ENCODE measurements at regions not wholly inside any gene's neighbourhood (a gene's known extent, or its start where the extent isn't known, plus 50 kb on each side); places are given as distances from the start of the nearest gene placed in this dataset.

DNA sequence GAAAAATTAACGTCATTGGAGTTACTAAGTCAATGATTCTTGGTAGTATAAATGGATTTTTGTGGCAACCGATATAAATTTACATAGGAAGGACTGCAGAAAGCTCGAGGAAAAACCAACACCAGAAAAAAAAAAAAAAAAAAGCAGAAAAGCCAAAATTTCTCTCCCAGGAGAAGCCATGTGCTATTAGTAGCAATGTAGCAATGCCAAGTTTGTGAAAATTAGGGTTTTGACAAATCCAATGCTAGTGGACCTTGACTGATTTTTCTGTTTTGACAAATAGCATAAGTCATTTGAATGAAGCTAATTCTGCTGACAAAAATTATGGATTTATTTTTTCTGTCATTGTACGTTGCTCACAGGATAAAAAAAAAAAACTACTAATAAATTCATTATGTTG, 1561.9 kb downstream of the MRPL39 start:
- DNase-seq, result no peak

DNA sequence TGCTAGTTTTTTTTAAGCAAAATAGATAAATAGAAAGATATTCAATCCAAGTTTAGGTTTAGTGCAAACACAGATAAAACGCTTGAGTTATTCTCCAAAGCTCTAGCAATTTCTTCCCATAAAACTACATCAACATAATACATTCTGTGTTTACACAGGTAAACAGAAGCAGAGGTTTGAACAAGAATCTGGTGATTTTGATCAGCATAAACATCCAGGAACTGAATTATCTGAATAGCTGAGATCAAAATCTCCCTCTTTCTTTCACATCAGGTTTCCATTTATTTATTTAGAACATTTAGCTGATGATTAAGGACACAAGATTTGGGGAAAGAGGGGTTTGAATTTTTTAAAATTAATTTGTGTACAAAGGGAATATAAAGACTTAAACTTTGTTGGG, 1564.6 kb downstream of the MRPL39 start:
- DNase-seq, result no peak

DNA sequence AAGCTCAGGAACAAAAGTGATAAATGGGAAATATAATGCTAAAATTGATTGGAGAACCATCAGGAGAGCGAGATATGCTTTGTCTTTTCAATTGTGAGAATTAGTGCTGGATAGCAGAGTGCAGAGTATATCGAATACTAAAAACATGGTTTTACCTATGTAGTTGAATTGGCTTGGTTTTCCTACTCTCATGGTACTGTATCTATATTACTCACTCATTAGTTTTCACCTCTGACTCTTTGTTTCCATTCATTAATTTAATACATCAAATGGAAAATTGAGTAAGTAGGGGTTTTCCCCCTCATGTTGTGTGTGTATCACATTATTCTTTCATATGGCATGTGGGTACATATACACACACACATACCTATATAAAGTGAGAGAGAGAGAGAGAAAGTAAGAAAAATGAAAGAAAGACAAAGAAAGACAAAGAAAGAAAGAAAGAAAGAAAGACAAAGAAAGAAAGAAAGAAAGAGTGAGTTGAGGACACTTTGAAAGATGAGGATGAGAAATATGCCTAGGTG, 1574.5 kb downstream of the MRPL39 start:
- no peak for DNase-seq

DNA sequence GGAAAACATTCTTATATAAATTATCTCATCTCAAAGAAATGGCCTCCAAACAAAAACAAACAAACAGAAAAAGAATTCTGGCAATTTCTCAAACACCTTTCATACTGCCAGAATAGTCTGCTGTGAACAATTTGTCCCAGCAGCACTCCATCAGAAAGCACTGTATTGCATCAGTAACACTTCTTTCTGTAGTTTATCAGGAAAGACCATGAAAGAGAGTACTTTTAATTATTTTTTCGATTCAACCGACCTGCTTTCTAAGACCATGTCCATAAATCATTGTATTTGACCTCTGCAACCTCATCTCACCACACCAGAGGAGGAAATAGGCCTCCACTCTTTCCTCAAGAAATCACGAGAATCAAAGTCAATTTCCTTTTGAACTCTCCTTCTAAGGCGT, 1579.9 kb downstream of the MRPL39 start:
- no peak for DNase-seq

DNA sequence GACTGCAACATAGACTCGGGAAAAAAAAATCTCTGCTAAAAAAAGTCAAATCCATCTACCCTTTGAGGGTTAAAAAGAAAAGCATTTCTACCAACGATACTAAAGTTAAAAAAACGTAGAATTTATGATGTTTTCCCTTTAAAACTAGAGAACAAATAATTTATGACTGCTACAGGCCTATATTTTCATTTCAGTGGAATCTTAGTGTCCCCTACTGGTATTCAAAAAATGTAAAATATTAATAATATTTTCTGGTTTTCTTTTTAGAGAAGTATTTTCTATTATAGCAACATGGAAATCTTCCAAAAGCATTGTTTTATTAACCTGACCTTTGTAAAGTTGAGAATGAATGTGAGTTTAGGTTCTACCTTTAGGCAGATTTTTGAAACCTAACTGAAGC, 1582.2 kb downstream of the MRPL39 start:
- peak; percentile 55 for DNase-seq

DNA sequence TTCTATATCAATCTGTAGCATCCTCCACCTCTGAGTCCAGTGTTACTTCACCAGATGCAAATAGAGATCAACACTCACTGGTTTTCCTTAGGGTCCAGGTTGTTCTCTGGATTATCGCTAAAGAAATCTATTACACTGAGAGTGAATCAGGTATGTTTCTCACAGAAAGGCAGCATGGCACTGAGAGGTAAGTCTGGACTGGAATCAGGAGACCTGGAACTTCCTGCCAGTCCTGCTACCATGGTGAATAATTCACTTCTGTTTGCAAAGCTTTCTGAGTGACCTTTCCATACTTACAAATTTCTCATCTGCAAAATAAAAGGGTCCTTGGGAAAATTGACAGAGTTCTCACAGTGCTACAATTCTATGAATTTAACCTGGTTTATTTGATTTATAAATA, 1583.3 kb downstream of the MRPL39 start:
- DNase-seq, result peak; percentile 84

DNA sequence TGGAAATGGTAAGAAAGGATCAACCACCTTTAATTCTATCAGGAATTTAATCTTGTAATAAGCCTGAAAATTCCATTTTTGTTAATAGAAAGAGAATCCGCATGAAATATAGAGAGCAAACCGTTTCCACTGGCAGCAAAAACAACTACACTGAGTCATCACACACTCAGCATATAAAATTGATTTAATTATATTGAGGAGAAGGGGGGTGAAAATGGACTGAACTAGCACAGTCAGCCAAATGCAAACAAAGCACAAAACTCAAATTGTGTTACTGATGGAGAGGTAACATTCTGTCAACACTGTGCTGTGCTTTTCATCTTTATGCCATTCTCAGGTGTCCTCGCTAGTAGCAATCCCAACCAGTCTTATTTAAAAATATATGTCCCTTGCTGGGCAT, 1583.9 kb downstream of the MRPL39 start:
- peak; percentile 81 for DNase-seq

DNA sequence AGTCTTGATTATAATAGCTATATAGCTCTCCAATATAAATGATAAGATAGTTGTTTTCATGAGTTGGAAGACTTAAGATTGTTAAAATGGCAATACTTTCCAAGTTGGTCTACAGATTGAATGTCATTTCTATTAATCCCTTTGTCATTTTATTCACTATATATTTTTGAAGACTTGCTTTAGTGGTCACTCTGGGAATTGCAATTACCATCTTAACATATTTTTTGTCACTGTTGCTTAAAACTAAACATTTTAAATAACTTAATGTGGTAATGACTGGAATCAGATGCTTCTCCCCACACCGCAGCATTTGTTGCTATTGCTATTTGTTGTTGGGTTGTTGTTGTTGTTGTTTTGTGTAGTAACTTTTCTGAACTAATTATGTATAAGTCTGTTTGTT, 1592.9 kb downstream of the MRPL39 start:
- no peak for DNase-seq

DNA sequence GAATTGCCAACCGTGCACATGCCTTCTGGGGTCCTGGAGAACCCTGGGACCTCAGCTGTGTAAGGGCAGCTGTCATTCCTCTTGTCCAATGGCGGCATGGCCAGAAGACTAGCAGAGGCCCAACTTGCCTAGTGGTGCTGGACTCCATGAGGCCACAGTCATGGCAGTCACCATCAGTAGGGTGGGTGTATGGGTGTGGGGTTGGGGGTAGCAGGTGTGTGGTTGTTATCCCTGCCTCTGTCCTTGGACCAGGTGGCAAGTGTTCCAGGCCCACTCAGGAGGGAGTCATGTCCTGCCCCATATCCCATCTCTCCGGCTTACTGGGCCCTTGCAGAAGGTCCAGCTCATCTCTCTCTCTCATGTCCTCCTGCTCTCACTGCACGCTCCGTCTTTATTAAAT, 1596.2 kb downstream of the MRPL39 start:
- no peak for DNase-seq

DNA sequence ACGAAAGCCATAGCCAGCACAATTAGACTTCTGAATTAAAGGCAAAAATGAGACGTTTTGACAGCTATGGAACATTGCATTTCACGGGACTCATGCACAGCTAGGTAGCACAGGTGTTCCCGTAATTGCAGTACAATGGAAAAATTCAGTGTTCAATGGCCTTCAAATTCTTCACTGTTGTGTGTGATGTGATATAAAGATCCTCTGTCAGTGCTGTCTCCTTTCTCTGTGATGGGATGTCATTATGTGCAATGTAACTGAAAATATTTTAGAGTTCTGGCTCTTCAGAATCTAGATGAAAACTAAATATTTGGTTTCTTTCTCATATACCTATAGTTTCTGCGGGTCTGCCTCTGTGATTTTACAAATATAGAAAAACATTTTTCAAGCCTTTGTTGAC, 1599.7 kb downstream of the MRPL39 start:
- DNase-seq, result no peak

DNA sequence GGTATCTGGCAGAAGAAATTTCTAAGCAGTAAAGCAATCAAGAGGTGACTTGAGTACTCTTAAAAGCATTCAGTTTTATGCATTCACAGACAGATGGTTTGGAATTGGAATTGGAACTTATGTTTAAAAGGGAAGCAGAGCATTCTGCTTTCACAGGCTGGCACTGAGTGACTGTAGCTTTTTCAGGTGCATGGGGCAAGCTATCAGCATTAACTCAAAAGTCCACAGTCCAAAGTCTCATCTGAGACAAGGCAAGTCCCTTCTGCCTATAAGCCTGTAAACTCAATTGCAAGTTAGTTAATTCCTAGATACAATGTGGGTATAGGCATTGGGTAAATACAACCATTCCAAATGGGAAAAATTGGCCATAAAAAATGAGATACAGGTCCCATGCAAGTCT, 1620.3 kb downstream of the MRPL39 start:
- no peak for DNase-seq

DNA sequence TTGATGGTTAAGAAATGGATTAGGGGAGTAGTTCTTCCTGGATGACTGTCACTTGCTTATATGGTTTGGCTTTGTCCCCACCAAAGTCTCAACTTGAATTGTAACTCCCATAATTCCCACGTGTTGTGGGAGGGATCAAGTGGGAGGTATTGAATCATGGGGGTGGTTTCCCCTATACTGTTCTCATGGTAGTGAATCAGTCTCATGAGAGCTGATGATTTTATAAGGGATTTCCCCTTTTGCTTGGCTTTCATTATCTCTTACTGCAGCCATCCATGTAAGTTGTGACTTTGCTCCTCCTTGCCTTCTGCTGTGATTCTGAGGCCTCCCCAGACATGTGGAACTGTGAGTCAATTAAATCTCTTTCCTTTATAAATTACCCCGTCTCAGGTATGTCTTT, 1621.1 kb downstream of the MRPL39 start:
- DNase-seq, result no peak

DNA sequence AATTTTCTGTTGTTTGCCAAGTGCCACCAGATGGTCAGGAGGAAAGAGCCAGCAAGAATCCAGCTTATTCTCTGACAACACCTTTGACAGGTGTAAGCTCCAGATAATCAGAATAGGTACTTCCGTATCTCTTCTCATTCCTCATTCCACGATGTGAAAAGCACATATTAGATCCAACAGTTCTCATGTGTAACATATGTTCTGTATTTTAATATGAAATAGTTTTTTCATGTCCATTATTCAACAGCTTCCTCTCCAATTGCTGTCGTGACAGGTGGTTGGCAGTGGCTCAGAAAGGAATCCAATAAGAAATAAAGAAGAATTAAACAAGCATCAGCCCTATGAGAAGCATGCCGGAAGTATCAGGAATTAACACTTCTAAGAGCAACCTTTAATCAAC, 1624.7 kb downstream of the MRPL39 start:
- no peak for DNase-seq

DNA sequence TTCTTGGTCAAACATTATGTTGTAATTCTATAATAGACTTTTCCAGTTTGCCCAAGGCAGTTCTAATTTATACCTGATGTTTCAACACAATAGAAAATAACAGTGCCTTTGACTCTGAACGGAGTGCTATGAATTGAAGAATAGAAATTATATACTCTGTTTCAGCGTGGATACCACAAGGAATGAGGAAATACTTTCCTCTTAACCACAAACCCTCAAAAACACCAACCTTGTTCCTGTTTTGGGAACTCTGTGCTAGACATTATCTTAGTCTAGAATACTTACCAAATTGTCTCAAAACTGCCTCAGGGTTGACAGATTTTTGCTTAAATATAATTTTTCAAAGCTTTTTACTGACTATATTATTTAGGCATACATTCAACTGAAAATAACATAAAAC, 1629.3 kb downstream of the MRPL39 start:
- DNase-seq, result no peak

DNA sequence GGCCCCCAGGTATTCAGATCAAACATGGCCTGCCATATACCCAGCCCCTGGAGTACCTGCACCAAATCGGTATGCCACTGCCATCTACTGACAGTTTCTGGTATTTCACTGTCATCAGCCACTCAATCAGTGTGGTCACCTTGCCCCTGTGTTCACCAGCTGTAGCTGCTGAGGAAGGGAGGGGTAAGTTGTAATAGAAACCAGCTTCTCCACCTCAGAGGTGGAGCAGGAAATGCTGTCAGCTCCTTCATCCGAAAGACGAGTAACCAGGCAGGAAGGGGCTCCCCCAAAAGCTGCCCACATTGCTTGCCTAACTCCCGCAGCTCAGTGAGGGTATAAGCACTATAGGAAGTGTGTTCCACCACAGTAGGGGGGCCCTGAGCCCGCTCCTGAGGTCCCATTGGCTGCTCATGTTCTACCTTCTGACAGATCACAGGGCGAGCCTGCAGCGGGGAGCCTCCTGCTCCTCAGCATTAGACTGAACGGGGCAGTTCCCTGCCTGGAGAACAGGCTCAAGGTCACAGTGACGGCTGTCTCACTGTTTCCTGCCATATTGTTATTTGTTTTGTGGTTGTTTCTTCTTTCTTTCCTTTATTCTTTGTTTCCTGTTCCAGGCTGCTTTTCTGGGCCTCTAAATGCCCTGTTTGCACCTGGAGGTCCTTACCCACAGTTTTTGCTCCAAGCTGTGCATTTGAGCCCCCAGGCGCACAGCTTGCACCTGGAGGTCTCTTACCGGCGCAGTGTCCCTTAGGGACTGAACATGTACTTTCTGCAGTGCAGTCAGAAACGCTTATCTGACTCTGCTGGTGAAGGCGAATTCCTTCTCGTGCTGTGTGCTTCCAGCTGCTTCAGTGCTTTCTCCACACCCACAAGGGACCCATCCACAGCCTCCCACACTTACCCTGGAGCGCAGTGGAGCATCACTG, 1638.3 kb downstream of the MRPL39 start:
- peak; percentile 89 for DNase-seq

DNA sequence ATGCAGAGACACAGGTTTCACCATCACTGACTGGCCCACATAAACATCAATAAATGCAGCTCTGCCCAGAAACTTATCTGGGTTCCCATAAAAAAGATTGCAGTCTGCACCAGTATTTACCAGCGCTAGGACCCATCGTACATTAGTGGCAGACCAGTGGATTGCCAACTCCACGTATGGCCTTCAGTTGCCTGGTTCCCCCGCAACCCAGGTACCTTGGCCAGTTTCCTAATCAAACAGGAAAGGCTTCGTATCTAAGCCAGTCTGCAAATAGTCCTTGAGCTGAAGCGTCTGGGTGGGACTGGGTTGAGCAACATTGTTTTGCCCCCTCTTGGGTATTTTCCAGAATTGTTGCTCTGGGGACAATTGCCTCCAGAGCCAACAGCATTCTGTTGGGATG, 1639.3 kb downstream of the MRPL39 start:
- peak; percentile 83 for DNase-seq

DNA sequence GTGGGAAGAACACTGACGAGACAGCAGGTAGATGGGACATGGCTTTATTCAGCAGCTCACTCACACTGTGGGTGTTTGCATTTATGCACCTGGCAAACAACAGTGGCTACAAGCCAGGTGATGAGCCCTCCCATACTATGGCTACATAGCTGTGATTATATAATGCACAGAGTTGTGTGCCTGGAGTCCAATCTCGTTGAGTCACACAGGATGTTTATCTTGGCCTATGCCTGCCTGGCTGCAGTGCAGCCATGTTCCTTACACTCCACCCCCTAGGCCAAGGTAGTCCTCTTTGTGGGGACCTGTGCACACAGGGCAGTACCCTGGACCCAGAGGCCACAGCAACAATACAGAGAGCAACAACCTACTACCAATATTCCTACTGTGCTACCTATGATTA, 1643.8 kb downstream of the MRPL39 start:
- DNase-seq, result peak; percentile 37

DNA sequence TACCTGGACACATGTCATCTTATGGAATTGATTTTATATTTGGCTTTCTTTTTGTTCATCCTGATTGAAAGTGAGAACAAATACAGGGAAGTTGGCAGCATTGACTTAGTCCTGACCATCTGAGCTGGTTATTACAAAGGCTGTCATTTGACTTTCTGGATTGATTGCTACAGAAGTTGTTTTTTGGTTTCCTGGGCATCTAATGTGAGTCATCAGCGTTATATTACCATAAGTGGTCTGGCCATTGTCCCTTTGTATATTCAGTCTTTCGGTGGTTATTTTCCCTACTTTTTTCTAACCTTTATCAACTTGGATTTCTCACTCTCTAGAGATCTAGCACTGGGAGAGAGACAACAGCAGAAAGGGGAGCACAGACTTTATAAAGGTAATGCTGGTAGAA, 1646.5 kb downstream of the MRPL39 start:
- no peak for DNase-seq

DNA sequence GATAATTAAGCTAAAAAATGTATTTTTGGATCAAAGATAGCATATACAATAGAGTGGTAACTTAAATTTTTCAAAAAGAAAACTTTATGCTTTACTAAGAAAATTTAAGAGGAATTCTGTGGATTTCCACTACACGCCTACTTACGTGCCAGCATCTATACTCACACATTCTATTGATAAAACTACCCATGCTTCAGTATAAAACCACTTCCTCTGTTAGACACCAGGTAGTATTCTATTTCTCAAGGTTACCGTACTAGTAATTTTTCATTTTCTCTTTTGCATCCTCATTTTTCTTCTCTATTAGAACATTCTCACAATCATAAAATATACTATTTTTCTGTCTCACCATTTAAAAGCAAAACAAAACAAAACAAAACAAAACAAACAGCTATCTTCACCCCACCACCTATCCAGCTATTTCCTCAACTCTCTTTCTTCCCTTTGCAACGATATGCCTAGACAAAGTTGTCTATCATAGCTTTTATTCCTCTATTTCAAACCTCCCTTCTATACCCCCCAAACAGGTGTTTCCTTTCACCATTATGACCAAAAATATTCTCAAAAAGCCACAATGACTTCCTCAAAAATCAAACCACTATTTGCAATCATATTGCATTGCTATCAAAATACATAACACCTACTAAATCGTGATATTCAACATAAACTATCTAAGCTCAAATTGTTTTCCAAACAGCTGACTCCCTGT, 1652.0 kb downstream of the MRPL39 start:
- no peak for DNase-seq

DNA sequence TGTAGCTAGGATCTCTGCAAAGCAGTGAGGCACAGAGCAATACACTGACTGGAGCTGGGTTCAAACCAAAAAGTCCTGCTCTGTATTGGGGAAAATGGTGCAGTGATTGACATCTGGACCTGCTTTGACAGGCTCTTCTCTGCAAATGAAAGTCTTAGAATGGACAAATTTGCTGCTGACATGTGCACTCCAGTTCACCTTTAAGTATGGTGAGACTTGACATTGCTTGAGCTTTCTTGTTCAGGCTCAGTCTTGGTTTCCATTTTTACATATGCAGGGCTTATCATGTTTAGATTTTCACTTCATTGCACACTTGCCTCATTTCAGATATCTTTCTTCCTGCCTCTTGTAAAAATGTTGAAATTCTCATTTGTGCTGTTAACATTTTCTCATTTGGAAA, 1655.0 kb downstream of the MRPL39 start:
- DNase-seq, result no peak

DNA sequence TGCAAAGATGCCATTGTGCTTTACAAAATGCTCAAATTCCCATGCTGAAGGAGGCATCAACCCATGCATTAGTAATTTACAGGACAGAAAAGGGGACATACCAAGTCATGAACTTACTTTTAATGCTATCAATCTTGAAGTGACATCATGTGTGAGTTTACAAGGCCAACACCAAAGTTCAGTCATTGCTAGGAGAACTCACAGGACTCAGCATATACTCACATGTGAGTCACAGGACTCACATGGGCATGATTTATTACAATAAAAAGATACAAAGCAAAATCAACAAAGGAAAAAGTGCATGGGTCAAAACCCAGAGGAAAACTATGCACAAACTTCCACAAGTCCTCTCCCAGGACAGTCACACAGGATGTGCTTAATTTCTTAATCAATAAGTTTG, 1656.0 kb downstream of the MRPL39 start:
- DNase-seq, result no peak

DNA sequence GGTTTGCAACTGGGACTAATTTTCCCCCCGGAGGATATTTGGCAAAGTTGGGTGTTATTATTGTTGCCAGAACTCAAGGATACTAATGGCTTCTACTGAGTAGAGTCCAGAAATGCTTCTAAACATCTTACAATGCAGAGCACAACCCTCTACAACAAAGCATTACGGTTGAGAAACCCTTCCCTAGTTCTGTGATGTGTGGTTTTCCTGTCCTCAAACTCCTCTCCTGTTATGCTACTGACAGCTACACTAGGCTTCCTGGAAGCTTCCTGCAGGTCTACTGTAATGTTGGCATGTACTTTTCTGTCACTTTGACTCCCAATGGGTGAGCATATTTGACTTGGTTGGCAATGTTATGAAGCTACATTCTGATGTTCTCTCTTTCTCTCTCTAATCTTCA, 1656.9 kb downstream of the MRPL39 start:
- DNase-seq, result no peak

DNA sequence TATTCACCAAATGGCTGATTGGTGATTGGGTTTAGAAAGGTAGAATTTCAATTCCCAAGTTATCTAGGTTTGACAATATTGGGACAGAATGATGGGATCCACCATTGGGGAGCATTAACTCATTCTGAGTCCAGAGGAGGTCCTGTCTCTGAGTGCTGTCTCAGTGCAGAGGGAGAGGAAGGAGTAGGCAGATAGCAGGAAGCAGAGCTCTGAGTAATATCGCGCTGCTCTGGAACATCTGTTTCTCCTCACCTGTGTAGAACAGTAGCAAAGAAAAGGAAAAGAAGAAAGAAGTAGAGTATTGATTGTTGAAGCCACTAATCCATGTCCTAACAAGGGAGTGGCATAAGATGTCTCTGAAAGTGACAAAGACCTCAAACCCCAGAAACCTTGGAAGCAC, 1657.8 kb downstream of the MRPL39 start:
- no peak for DNase-seq

DNA sequence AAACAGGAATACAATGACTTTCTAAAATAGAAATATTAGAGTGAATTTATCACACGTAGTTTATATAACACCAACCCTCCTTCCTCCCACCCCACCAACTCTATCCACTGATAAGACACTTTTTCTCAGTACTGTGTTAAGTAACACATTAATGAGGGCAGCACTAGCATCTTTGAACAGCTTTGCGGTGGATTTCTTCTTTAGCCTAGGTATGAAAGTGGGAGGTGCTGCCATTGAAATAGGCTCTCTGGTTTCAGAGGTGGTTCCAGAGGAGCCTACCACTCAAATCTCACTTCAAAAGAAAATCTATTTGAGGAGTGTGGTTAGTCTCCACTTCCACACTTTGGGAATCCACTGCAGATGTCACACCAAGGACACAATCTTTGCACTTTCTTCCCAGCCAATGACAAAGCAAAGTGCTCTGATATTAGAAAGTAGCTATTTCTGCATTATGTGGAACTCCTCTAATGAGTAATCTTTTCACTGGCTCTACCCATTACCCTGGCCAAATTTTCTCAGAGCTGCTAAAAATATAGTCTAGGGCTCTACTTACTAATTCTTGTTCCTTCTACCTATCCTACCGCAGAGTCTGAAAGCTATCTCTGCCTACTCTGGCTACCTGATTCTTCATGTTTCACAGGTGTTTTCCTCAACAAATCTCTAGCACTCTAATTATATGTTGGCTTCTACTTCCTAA, 1667.8 kb downstream of the MRPL39 start:
- no peak for DNase-seq

Measured in NCI-H1092 treated with DMSO at 0.1 percent for 48 hours (cell line).